ENCODE measurements at regions not wholly inside any gene's neighbourhood (a gene's known extent, or its start where the extent isn't known, plus 50 kb on each side); places are given as distances from the start of the nearest gene placed in this dataset.

- TF ChIP-seq EHMT2 (IDR thresholded peaks at IDR 0.05; ENCODE audit: low read depth) = no peak
- TF ChIP-seq JUN (IDR thresholded peaks at IDR 0.05) = no peak
- TF ChIP-seq ZSCAN20 (CRISPR knock-in tag; IDR thresholded peaks at IDR 0.05) = no peak
- TF ChIP-seq FOSL2 (IDR thresholded peaks at IDR 0.05) = no peak
- TF ChIP-seq FOSL2 (CRISPR knock-in tag; IDR thresholded peaks at IDR 0.05) = no peak
- TF ChIP-seq REST (IDR thresholded peaks at IDR 0.05) = no peak
- TF ChIP-seq RNF2 (IDR thresholded peaks at IDR 0.05; ENCODE audit: borderline replicate concordance, low read depth) = no peak
- no peak for TF ChIP-seq HDAC2 (IDR thresholded peaks at IDR 0.05)
- TF ChIP-seq HMGXB4 (CRISPR knock-in tag; IDR thresholded peaks at IDR 0.05; ENCODE audit: borderline replicate concordance) = no peak
- TF ChIP-seq JUNB (IDR thresholded peaks at IDR 0.05) = no peak
- DNase-seq (ENCODE audit: low read depth in 1 of 2, low spot score in 1 of 2) (no peak), ATAC-seq (no peak), FAIRE-seq (no peak)
- ChIA-PET CTCF (no interaction called here), POLR2A (no interaction called here)
- no peak overlapping the region for H3K4me2 ChIP-seq
- no peaks in the 10 kb centered on the region for H3K4me1 ChIP-seq
- WGBS (ENCODE audit: missing lambda C conversion rate) = 9% methylated on average over 3 of the region's 3 CpGs
- no peak overlapping the region for H3K4me3 ChIP-seq
- H3K9me3 ChIP-seq = no peaks in the 10 kb centered on the region
- no peak overlapping the region for H3K27ac ChIP-seq
These were observed 402.1 kb downstream of the SETD4 start for GRCh38 chr21:35658242-35658641.

- no peak for ATAC-seq
- CTCF ChIA-PET = no interaction called here
- no peak for DNase-seq (ENCODE audit: low read depth in 1 of 2, low spot score in 1 of 2)
- H3K27ac ChIP-seq = no peak overlapping the region
- H3K4me2 ChIP-seq = no peak overlapping the region
- no peak for TF ChIP-seq NFE2L2 (conservative IDR thresholded peaks at IDR 0.05; ENCODE audit: low read length)
- no peak for TF ChIP-seq CBX2 (IDR thresholded peaks at IDR 0.05; ENCODE audit: borderline replicate concordance, low read depth)
- no peak for TF ChIP-seq REST (IDR thresholded peaks at IDR 0.05)
- TF ChIP-seq TP53 (CRISPR knock-in tag; IDR thresholded peaks at IDR 0.05) = no peak
- no peak for TF ChIP-seq SMC3 (IDR thresholded peaks at IDR 0.05)
- no peak overlapping the region for H3K4me3 ChIP-seq
- no peak for FAIRE-seq
- no peaks in the 10 kb centered on the region for H3K4me1 ChIP-seq
- no peaks in the 10 kb centered on the region for H3K9me3 ChIP-seq
- 0% methylated on average over 2 of the region's 2 CpGs for WGBS (ENCODE audit: missing lambda C conversion rate)
- POLR2A ChIA-PET = no interaction called here
These were observed 407.5 kb downstream of the SETD4 start for GRCh38 chr21:35652872-35653271.

- Histone ChIP-seq H3K4me2 (no peak overlapping the region), H3K27ac (no peak overlapping the region), H3K4me3 (no peak overlapping the region), H3K4me1 (no peaks in the 10 kb centered on the region), H3K9me3 (no peaks in the 10 kb centered on the region)
- WGBS (ENCODE audit: missing lambda C conversion rate) = 0% methylated on average over 2 of the region's 2 CpGs
- DNase-seq (ENCODE audit: low read depth in 1 of 2, low spot score in 1 of 2) (no peak), FAIRE-seq (no peak), ATAC-seq (no peak)
- CTCF ChIA-PET = interaction anchor here (1.3 kb wide), 1 partner anchor 288 kb away, joined by 4 read pairs; no protein-coding TSS in a partner anchor
- POLR2A ChIA-PET = no interaction called here
- TF ChIP-seq MAX (IDR thresholded peaks at IDR 0.05) (no peak), POLR2AphosphoS2 (conservative IDR thresholded peaks at IDR 0.05; ENCODE audit: low read length) (no peak), JUNB (IDR thresholded peaks at IDR 0.05) (no peak), USF2 (IDR thresholded peaks at IDR 0.05) (no peak), PBX3 (IDR thresholded peaks at IDR 0.05) (no peak), MAFK (IDR thresholded peaks at IDR 0.05; ENCODE audit: partially characterized antibody) (no peak), RAD21 (conservative IDR thresholded peaks at IDR 0.05 in 1 of 2, IDR thresholded peaks at IDR 0.05 in 1 of 2) (no peak), HOXB5 (CRISPR knock-in tag; IDR thresholded peaks at IDR 0.05) (no peak), RCOR1 (IDR thresholded peaks at IDR 0.05; ENCODE audit: low read depth, low read length) (no peak), ZSCAN20 (CRISPR knock-in tag; IDR thresholded peaks at IDR 0.05) (no peak), TFCP2L1 (CRISPR knock-in tag; IDR thresholded peaks at IDR 0.05) (no peak), TP53 (CRISPR knock-in tag; IDR thresholded peaks at IDR 0.05) (no peak), HOXB13 (CRISPR knock-in tag; IDR thresholded peaks at IDR 0.05; ENCODE audit: low read depth) (no peak)
These were observed 408.1 kb downstream of the SETD4 start for GRCh38 chr21:35652196-35652595.

Measured in A549 (cell line).